ENCODE measurements at regions not wholly inside any gene's neighbourhood (a gene's known extent, or its start where the extent isn't known, plus 50 kb on each side); places are given as distances from the start of the nearest gene placed in this dataset.

DNA sequence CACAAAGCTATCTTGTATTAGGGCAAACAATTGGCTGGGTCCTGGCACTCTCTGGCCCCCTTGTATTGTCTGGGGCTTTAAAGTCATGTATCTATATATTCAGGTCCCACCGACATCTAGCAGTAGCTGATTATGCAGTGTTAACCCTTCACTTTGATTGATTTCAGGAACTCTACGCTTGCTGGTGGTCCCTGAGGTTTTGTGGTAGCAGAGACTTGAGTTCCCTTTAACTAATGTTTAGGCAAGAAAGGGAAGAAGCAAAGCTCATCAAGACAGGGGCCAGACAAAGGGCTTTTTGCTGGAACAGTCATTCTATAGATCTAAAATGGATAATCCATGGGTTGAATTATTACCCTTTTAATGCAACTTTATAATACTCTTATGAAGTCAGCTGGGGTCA is 95.3 kb upstream of the EPB41L3 start:
- Mint-ChIP-seq H3K27me3 (peaks cover 3% of the 10 kb centered on the region), H3K4me1 (no peaks in the 10 kb centered on the region), H3K4me3 (no peak overlapping the region)

DNA sequence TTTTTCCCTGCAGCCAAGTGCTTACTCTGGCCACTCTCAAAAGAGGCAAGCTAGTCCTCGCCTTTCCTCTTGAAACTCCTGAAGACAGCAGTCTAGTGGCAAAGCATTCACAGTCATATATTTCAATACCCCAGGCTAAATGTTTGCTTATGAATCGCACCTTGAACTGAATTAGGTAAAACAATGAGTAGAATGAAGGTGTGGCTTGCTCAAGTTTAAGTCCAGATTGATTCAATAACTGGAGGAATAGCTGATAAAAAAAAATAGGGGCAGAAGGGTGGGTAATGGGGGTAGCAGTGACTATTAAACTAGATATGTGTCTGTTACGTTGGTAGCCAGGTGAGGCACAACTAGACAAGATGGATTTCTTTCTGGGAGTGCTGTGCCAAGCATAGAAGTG is 88.2 kb upstream of the EPB41L3 start:
- H3K36me3 Mint-ChIP-seq, result no peaks in the 10 kb centered on the region
- H3K27me3 Mint-ChIP-seq, result peaks cover 17% of the 10 kb centered on the region
- H3K9me3 Mint-ChIP-seq, result peaks cover 5 to 8% (median 7%) of the 10 kb centered on the region in 3 donors
- H3K4me1 Mint-ChIP-seq, result peaks cover 0 to 5% (median 4%) of the 10 kb centered on the region in 3 donors
- H3K4me3 Mint-ChIP-seq, result no peak overlapping the region
- H3K27ac Mint-ChIP-seq, result no peak overlapping the region

More for the DNA sequence above, 95.3 kb upstream of the EPB41L3 start:
- H3K27ac Mint-ChIP-seq, result no peak overlapping the region
- peaks cover 5 to 7% (median 5%) of the 10 kb centered on the region in 3 donors for H3K9me3 Mint-ChIP-seq
- no peaks in the 10 kb centered on the region for H3K36me3 Mint-ChIP-seq

DNA sequence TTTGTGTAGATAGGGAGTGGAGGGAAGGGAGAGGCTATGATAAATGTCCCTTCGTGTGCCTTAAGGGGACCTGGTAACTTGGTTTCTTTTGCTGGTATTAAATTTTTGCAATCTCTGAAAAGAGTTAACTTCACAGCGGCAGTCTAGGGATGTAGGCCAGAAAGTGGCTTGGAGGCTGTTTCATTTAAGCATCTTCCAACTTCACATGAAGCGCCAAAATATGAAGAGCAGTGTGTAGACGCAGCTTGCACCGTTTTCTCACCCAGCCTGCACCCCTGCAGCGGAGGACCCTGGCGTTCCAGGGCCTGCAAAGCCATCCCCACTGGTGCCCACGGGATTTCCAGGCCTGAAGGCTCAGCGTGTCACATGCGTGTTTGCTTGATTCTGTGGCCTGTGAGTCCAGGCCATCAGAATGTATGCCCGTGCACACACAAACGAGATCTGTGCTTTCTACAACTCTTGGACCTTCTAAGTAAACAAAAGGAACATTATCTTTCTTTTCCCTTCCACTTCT is 87.2 kb upstream of the EPB41L3 start:
- Mint-ChIP-seq H3K27ac (no peak overlapping the region), H3K4me3 (peak overlapping the region in 2 of 4 donors; percentile 5 to 15), H3K4me1 (peaks cover 0 to 5% (median 4%) of the 10 kb centered on the region in 3 donors)

DNA sequence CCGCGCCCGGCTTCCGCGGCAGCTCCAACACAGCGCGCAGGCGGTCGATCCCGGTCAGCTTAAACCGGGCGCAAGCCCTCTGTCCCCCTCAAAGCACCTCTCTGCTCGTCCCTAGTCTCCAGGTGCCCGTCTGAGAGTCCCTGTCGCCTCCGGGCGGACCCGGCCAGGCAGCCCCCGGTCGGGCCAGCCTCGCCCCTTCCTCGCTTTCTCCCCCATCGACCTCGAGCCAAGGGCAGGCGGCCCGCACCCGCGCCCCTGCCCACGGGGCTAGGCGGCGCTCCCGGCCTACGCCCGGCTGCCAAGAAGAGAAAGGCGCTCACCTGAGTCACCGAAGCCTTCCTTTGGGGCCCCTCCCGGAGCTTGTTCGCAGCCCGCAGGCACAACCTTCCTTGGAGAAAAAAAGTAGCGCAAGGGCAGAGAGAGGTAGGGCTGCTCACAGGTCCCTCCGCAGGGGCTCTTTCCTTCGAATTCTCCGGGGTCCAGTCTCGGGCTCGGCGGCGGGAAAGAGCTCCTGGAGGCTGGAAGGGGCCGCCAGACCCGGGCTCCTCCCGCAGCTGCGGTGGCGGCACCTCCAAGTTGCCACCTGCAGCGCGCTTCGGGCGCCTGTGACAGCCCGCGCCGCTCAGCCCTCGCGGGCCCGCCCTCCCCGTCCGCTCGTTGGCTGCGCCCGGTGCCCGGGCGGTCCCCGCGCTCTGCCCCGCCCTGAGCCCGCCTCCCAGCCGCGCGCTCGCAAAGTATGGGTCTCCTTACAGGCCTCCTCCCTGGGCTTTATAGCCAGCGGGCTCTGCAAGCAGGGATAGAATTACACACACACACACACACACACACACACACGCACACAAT is 86.5 kb upstream of the EPB41L3 start:
- H3K27ac Mint-ChIP-seq, result no peak overlapping the region
- H3K4me3 Mint-ChIP-seq, result peak overlapping the region in 2 of 4 donors; percentile 20 to 21
- H3K9me3 Mint-ChIP-seq, result peaks cover 0 to 3% (median 2%) of the 10 kb centered on the region in 3 donors
- H3K27me3 Mint-ChIP-seq, result peaks cover 17% of the 10 kb centered on the region
- peaks cover 0 to 5% (median 4%) of the 10 kb centered on the region in 3 donors for H3K4me1 Mint-ChIP-seq
- no peaks in the 10 kb centered on the region for H3K36me3 Mint-ChIP-seq

More for the DNA sequence above, 87.2 kb upstream of the EPB41L3 start:
- peaks cover 17% of the 10 kb centered on the region for H3K27me3 Mint-ChIP-seq
- peaks cover under 1 to 4% (median 4%) of the 10 kb centered on the region in 3 donors for H3K9me3 Mint-ChIP-seq
- H3K36me3 Mint-ChIP-seq, result no peaks in the 10 kb centered on the region

DNA sequence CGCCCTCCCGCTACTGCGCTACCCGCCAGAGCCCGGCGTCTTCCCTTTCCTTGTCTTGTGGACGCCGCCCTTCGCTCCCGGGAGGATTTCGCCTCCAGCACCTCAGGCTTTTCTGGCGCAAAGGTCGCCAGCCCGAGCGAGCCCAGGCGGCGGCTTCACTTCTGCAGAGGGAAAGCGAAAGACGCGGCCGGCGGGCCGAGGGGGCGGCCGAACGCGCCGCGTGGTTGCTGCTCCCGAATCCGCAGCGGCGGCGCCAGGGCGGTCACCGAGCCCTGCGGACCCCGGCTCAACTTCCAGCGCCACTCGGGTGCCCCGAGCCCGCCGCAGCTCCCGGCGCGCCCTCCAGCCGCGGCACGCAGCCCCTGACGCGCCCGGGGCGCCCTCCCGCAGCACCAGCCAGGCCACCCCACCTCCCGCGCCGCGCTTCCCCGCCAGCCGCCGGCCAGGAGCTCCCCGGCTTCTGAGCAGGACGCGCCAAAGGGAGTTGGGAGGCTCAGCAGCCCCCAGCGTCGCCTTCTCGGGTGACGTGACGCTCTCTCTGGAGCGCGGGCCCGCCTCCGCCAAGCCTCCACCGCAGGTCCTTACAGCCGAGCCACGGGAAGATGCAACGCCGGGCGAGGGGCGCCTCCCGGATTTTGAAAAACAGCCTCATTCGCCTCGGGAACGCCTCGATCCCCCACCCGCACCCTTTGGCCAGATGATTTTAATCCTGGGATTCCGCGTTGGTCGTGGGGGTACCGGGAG is 84.9 kb upstream of the EPB41L3 start:
- no peak overlapping the region for H3K27ac Mint-ChIP-seq
- peaks cover 0 to 5% (median 4%) of the 10 kb centered on the region in 3 donors for H3K4me1 Mint-ChIP-seq
- peaks cover 0 to 3% (median 0%) of the 10 kb centered on the region in 3 donors for H3K9me3 Mint-ChIP-seq
- H3K27me3 Mint-ChIP-seq, result peaks cover 18% of the 10 kb centered on the region
- H3K36me3 Mint-ChIP-seq, result no peaks in the 10 kb centered on the region
- peak overlapping the region in 2 of 4 donors; percentile 54 to 64 for H3K4me3 Mint-ChIP-seq

DNA sequence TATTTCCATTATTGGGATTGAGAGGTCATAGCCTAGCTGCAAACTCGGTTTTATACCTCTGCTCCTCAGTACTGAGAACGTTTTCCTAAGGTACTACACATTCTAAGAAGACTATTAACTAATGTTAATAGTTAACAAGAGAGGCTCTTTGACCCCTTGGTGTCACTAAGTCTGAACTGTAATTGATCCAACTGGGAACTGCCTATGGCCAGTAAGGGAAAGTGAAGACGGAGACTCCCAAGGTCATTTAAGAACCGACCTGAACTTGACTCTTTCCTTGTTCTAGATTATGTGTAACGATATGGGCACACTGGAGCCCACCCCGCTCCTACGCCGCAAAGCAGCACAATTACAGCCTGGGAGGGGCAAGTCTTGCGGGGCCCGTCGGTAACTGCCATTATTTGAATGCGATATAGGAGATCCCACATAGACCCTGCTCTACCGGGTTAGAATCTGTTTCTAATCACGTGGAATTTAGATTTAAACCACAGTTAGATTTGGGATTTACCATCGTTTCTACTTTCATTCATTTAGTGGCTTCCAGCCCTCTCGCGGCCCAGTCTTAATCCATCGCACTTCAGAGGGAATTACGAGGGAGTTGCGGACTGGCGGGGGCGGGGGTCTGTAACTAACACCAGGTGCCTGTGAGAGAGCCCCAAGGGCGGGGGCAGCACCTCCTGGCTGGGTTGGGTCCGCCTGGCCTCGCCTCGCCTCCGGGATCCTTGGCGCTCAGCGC is 84.1 kb upstream of the EPB41L3 start:
- H3K27ac Mint-ChIP-seq, result peak overlapping the region in 1 of 3 donors; percentile 26
- peaks cover 18% of the 10 kb centered on the region for H3K27me3 Mint-ChIP-seq
- no peaks in the 10 kb centered on the region for H3K36me3 Mint-ChIP-seq
- peaks cover 0 to 5% (median 4%) of the 10 kb centered on the region in 3 donors for H3K4me1 Mint-ChIP-seq
- peak overlapping the region in 2 of 4 donors; percentile 47 to 65 for H3K4me3 Mint-ChIP-seq
- H3K9me3 Mint-ChIP-seq, result no peaks in the 10 kb centered on the region

DNA sequence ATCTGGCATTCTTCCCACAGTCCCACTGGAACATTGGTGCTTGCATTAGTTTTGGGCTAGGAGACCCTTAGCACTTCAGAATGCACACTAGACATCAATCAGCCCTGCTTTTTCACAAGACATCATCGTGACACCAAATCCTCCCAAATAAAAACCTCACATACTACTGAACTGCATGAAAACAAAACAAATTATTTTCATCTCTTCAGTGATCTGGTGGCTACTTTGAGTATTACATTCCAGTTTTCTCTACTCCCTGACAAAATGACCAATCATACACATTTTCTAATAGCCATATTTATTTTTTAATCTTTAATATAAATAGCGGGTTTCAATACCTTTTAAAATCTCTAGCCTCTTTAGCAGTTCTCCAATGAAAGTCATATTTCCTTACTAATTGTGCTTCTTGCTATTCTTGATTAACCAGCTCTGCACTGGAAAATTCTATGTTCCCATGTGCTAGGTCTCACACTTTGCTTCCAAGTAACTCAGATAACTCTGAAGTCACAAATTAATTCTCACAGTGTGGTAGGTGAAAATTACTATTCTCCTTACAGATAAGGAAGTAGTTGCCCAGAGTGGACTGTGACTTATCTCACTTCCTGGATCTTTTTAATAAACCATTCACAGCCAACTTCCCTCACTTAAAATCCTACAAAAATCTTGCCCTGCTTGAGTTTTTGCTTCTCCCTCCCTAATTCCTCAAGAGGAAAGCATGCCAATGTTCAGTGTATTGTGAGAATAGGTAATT is 82.5 kb upstream of the EPB41L3 start:
- Mint-ChIP-seq H3K27me3 (peaks cover 16% of the 10 kb centered on the region), H3K36me3 (no peaks in the 10 kb centered on the region), H3K4me1 (peaks cover 0 to 3% (median 3%) of the 10 kb centered on the region in 3 donors), H3K9me3 (no peaks in the 10 kb centered on the region), H3K27ac (no peak overlapping the region), H3K4me3 (no peak overlapping the region)

DNA sequence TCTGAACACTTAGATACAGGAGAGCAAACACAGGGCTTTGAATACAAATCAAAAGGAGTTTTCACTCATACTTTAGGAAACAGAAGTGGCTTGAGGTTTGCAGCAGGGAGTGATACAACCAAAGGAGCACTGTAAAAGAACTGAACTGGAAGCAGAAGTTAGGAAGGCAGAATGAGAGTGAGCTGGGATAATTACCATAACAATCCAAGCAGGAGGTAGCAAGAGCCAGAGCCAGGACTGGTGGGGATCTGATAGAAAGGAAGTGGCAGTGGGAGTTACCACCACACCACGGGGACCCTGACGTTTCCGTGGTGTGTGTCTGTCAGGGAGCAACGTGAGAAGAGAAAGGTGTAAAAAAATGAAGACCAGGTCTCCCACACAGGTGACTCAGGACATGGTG is 81.3 kb upstream of the EPB41L3 start:
- no peak overlapping the region for H3K4me3 Mint-ChIP-seq
- peaks cover 0 to 2% (median 0%) of the 10 kb centered on the region in 3 donors for H3K4me1 Mint-ChIP-seq
- no peaks in the 10 kb centered on the region for H3K9me3 Mint-ChIP-seq
- no peak overlapping the region for H3K27ac Mint-ChIP-seq
- peaks cover 11% of the 10 kb centered on the region for H3K27me3 Mint-ChIP-seq
- H3K36me3 Mint-ChIP-seq, result no peaks in the 10 kb centered on the region

DNA sequence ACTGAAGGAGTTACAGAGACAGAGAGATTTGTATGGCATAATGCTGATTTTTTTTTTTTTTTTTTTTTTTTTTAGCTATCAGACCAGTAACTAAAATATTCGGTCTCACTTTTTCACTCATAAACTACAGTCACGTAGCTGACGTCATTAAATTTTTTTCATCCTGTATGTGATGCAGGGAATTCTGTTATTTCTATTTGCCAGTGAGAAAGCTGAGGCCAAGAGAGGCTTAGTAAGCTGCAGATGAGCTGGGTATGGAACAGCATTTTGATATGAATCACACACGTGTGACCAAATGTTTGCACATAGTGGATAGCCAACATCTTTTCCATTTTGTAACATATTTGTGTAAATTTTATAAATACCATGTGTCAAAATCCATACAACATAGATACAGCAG is 79.1 kb upstream of the EPB41L3 start:
- no peak overlapping the region for H3K27ac Mint-ChIP-seq
- H3K36me3 Mint-ChIP-seq, result no peaks in the 10 kb centered on the region
- H3K4me1 Mint-ChIP-seq, result no peaks in the 10 kb centered on the region
- peaks cover 6% of the 10 kb centered on the region for H3K27me3 Mint-ChIP-seq
- no peaks in the 10 kb centered on the region for H3K9me3 Mint-ChIP-seq
- H3K4me3 Mint-ChIP-seq, result no peak overlapping the region

DNA sequence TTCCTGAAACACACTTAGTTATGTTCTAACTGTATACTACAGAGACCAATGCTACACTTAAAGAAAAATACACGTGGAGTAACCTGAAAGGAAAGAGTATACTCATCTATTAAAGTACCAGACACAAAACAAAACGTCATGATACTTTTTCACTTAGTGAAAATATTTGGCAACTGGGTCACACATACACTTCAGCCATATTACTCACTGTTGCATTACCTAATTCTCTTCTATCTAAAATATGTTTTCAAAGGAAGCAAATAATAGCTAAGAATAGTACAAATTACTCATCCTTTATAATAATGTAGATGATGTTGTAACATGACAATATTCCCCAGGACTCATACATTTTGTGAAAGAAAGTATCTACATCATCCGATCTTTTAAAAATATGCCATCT is 76.5 kb upstream of the EPB41L3 start:
- Mint-ChIP-seq H3K27ac (no peak overlapping the region), H3K4me1 (no peaks in the 10 kb centered on the region), H3K9me3 (no peaks in the 10 kb centered on the region), H3K36me3 (no peaks in the 10 kb centered on the region), H3K4me3 (no peak overlapping the region), H3K27me3 (peaks cover 1% of the 10 kb centered on the region)

DNA sequence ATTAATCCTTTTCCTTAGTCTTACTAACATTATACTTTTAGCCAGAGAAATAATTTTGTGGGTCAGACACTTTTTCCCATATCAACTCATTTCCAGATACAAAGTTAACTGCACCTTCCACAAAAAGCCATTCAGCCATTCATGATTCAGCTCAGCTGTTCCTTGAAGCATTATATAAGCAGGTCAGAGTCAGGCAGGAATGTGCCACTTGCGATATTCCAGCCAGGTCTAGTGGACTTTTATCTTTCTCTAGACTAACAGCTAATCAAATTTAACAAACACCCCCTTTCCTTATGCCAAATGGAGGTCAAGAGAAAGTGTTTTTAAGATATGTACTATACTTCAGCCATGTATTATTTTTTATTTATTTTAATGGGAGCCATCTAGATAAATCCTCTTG is 75.6 kb upstream of the EPB41L3 start:
- H3K27me3 Mint-ChIP-seq, result peaks cover 1% of the 10 kb centered on the region
- no peaks in the 10 kb centered on the region for H3K36me3 Mint-ChIP-seq
- H3K4me3 Mint-ChIP-seq, result no peak overlapping the region
- no peaks in the 10 kb centered on the region for H3K9me3 Mint-ChIP-seq
- no peaks in the 10 kb centered on the region for H3K4me1 Mint-ChIP-seq
- H3K27ac Mint-ChIP-seq, result no peak overlapping the region

DNA sequence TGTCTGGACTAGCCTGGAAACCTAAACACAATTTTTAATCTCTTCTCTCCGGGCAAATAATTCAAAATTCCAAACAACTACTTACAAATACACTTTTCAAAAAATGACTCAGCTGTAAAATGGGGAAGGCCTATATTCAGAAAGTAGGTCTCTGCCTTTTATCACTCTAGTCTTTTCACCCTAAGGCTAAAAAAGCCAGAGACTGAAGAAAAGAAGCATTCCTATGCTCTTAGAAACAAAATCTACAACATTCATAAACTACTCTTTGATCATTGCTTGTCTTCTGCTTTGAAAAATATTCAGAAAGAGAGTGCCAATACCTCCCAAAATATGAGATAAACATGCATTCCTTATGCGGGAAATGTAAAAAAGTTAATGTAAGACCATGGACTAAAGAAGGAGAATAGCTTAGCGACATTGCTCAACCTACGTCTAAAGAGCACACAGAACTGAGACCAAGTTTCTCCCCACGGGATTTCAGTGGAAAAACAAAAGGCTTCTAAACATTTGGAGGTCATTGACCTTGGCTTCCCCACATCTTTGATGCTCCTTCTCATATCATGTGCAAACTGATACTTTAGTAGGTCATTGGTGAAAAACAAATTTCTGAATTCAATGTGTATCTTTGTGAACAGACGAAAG is 74.4 kb upstream of the EPB41L3 start:
- no peak overlapping the region for H3K4me3 Mint-ChIP-seq
- no peaks in the 10 kb centered on the region for H3K9me3 Mint-ChIP-seq
- H3K27ac Mint-ChIP-seq, result no peak overlapping the region
- no peaks in the 10 kb centered on the region for H3K27me3 Mint-ChIP-seq
- H3K4me1 Mint-ChIP-seq, result no peaks in the 10 kb centered on the region
- H3K36me3 Mint-ChIP-seq, result no peaks in the 10 kb centered on the region

DNA sequence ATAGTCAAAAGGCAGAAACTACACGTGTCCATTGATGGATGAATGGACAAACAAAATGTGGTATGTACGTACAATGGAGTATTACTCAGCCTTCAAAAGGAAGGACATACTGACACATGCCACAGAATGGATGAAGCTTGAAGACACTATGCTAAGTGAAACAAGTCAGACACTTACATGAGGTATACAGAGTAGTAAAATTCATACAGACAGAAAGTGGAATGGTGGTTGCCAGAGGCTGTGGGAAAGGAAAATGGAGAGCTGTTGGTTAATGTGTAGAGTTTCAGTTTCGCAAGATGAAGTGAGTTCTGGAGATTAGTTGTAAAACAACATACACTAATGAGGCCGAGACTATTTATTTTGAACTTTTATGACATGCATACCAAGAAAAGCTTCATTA is 67.4 kb upstream of the EPB41L3 start:
- H3K4me1 Mint-ChIP-seq, result no peaks in the 10 kb centered on the region
- H3K36me3 Mint-ChIP-seq, result no peaks in the 10 kb centered on the region
- no peak overlapping the region for H3K4me3 Mint-ChIP-seq

DNA sequence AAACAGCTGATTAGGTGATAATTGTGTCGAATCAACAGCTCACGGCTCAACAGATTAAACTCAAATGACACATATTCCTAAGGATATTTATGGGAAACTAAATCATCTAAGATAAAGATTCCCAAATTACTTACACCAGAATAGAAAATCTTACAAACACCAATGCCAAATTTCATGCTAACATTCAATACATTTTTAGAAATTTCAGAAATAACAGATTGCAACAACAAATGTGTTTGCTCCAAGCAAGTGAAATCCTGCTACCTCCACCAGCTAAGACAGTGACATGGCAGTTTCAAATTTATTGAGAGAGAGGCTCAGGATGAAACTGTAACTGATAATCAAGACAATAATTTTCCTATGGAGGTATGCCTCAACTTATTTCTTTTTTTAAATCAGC is 65.0 kb upstream of the EPB41L3 start:
- Mint-ChIP-seq H3K27ac (no peak overlapping the region), H3K27me3 (peaks cover 2% of the 10 kb centered on the region), H3K4me3 (no peak overlapping the region), H3K9me3 (peaks cover 0 to 4% (median 2%) of the 10 kb centered on the region in 3 donors), H3K4me1 (no peaks in the 10 kb centered on the region), H3K36me3 (no peaks in the 10 kb centered on the region)

More for the DNA sequence above, 67.4 kb upstream of the EPB41L3 start:
- H3K27me3 Mint-ChIP-seq, result peaks cover 2% of the 10 kb centered on the region
- H3K27ac Mint-ChIP-seq, result no peak overlapping the region
- H3K9me3 Mint-ChIP-seq, result peaks cover 0 to 4% (median 2%) of the 10 kb centered on the region in 3 donors
